ENCODE measurements at regions not wholly inside any gene's neighbourhood (a gene's known extent, or its start where the extent isn't known, plus 50 kb on each side); places are given as distances from the start of the nearest gene placed in this dataset.

GRCh38 chr9:14516656-14517055, 176.6 kb downstream of the ZDHHC21 start:
- TF ChIP-seq CTCF (IDR thresholded peaks at IDR 0.05 in 4 of 5, conservative IDR thresholded peaks at IDR 0.05 in 1 of 5) (no peak), POLR2A (IDR thresholded peaks at IDR 0.05) (no peak)

Data from gastrocnemius medialis (tissue), 4 donors.